IMR-90 (cell line): ENCODE measurements at regions not wholly inside any gene's neighbourhood (a gene's known extent, or its start where the extent isn't known, plus 50 kb on each side); places are given as distances from the start of the nearest gene placed in this dataset.

ENCODE experiments used
- ATAC-seq: fragments of 200-7000 bp; cut with Tn5 transposase; 2 replicates; pipeline ENCODE4 v1.9.1; 2020; ENCODE audit warnings: low read depth, mild to moderate bottlenecking, moderate library complexity
- BruUV-seq: library from RNA; stranded (reverse); fragments of 400-500 nt; replicated peaks from 2 replicates; lab custom pipeline; 2021; lab: Mats Ljungman, UMichigan
- CTCF ChIA-PET: fragments of 300-600 bp; formaldehyde crosslinking; extraction: SDS; loops from one replicate; lab custom pipeline; 2021; ENCODE audit warnings: antibody characterized with exemption; lab: Yijun Ruan, JAX
- POLR2A ChIA-PET: fragments of 300-600 bp; sonication (Branson Sonifier 250); formaldehyde crosslinking; loops from one replicate; lab custom pipeline; 2022; ENCODE audit warnings: antibody characterized with exemption; ENCODE audit not compliant: unreplicated experiment; lab: Charles Lee
- DNase-seq: peaks from one replicate; pipeline ENCODE4 v3.0.0; 2013
- H2AFZ ChIP-seq: replicated peaks from 2 replicates; pipeline ENCODE3; 2013; ENCODE audit warnings: low read length, mild to moderate bottlenecking; ENCODE audit not compliant: poor library complexity
- H2AK5ac ChIP-seq: 2 replicates; pipeline ENCODE4 v1.6.1; 2013; ENCODE audit warnings: low read depth, low read length, inconsistent platforms
- H2AK9ac ChIP-seq: replicated peaks from 2 replicates; pipeline ENCODE3; 2013; ENCODE audit warnings: mild to moderate bottlenecking, low read depth, low read length, moderate library complexity; ENCODE audit not compliant: poor library complexity
- H2BK120ac ChIP-seq: 2 replicates; pipeline ENCODE4 v1.6.1; 2013; ENCODE audit warnings: low read depth, low read length, inconsistent platforms
- H2BK15ac ChIP-seq: 3 replicates; pipeline ENCODE4 v1.6.1; 2013; ENCODE audit warnings: low read depth, low read length, inconsistent platforms
- H2BK20ac ChIP-seq: 2 replicates; pipeline ENCODE4 v1.6.1; 2013; ENCODE audit warnings: low read depth, mild to moderate bottlenecking, inconsistent platforms, low read length, moderate library complexity
- H2BK5ac ChIP-seq: 2 replicates; pipeline ENCODE4 v1.6.1; 2013; ENCODE audit warnings: mild to moderate bottlenecking, low read depth, low read length, inconsistent platforms; ENCODE audit not compliant: poor library complexity, severe bottlenecking
- H3K14ac ChIP-seq: replicated peaks from 2 replicates; pipeline ENCODE4 v1.6.1; 2013; ENCODE audit warnings: low read depth, low read length, inconsistent platforms
- H3K18ac ChIP-seq: 2 replicates; pipeline ENCODE4 v1.6.1; 2013; ENCODE audit warnings: low read depth, low read length, control low read depth
- H3K23ac ChIP-seq: 2 replicates; pipeline ENCODE4 v1.6.1; 2013; ENCODE audit warnings: low read depth, low read length, inconsistent platforms
- H3K27ac ChIP-seq: 2 replicates; pipeline ENCODE4 v1.5.1; 2013; ENCODE audit warnings: mild to moderate bottlenecking, control low read depth, low read length; ENCODE audit not compliant: insufficient read depth
- H3K27me3 ChIP-seq: 2 replicates; pipeline ENCODE4 v1.6.1; 2013; ENCODE audit warnings: low read length; ENCODE audit not compliant: control insufficient read depth, insufficient read depth
- H3K36me3 ChIP-seq: 2 replicates; pipeline ENCODE4 v1.6.1; 2013; ENCODE audit warnings: low read length, mixed read lengths; ENCODE audit not compliant: control insufficient read depth, insufficient read depth
- H3K4ac ChIP-seq: 2 replicates; pipeline ENCODE4 v1.6.1; 2013; ENCODE audit warnings: low read depth, low read length, inconsistent platforms
- H3K4me1 ChIP-seq: 2 replicates; pipeline ENCODE4 v1.6.1; 2013; ENCODE audit warnings: low read length, mixed read lengths; ENCODE audit not compliant: control insufficient read depth, insufficient read depth
- H3K4me2 ChIP-seq: 2 replicates; pipeline ENCODE4 v1.6.1; 2013; ENCODE audit warnings: low read depth, mild to moderate bottlenecking, control low read depth, low read length, moderate library complexity
- H3K4me3 ChIP-seq: 2 replicates; pipeline ENCODE4 v1.5.1; 2013; ENCODE audit warnings: low read depth, mild to moderate bottlenecking, control low read depth, low read length, moderate library complexity; ENCODE audit not compliant: insufficient read depth
- H3K56ac ChIP-seq: 2 replicates; pipeline ENCODE4 v1.6.1; 2013; ENCODE audit warnings: low read length, inconsistent platforms; ENCODE audit not compliant: insufficient read depth; ENCODE audit errors: extremely low read depth
- H3K79me1 ChIP-seq, 2 experiments: 2 replicates each; pipeline ENCODE4 v1.6.1; 2013; ENCODE audit warnings: low read length in 2 of 2, inconsistent platforms in 1 of 2, low read depth in 1 of 2
- H3K9ac ChIP-seq: 2 replicates; pipeline ENCODE4 v1.6.1; 2013; ENCODE audit warnings: low read depth, low read length, control low read depth
- H3K9me1 ChIP-seq: 2 replicates; pipeline ENCODE4 v1.6.1; 2013; ENCODE audit warnings: low read length, inconsistent platforms; ENCODE audit not compliant: insufficient read depth
- H3K9me3 ChIP-seq: 2 replicates; pipeline ENCODE4 v1.6.1; 2013; ENCODE audit warnings: low read length; ENCODE audit not compliant: control insufficient read depth, insufficient read depth
- H4K20me1 ChIP-seq: 2 replicates; pipeline ENCODE4 v1.6.1; 2013; ENCODE audit warnings: low read length, inconsistent platforms; ENCODE audit not compliant: insufficient read depth
- H4K5ac ChIP-seq: 2 replicates; pipeline ENCODE4 v1.6.1; 2013; ENCODE audit warnings: mild to moderate bottlenecking, low read depth, low read length, control low read depth
- H4K8ac ChIP-seq, 2 experiments: 2 replicates each; pipeline ENCODE4 v1.6.1; 2013; ENCODE audit warnings: low read depth in 2 of 2, low read length in 2 of 2, control low read depth in 1 of 2, inconsistent platforms in 1 of 2
- H4K91ac ChIP-seq: 2 replicates; pipeline ENCODE4 v1.6.1; 2013; ENCODE audit warnings: low read depth, low read length, inconsistent platforms; ENCODE audit not compliant: insufficient read depth
- BHLHE40 ChIP-seq: fragments of 150-350 bp; IDR thresholded peaks from 2 replicates; pipeline ENCODE4 v1.6.1; 2016; ENCODE audit warnings: mild to moderate bottlenecking, low read depth, low read length
- CEBPB ChIP-seq: IDR thresholded peaks from 2 replicates; pipeline ENCODE4 v1.6.1; 2012; ENCODE audit warnings: low read depth, low read length, improper control_type of control experiment
- CTCF ChIP-seq: conservative IDR thresholded peaks from 2 replicates; pipeline ENCODE4 v1.5.1; 2012; ENCODE audit warnings: mild to moderate bottlenecking, low read depth, low read length, improper control_type of control experiment
- FOS ChIP-seq: fragments of 150-350 bp; IDR thresholded peaks from 2 replicates; pipeline ENCODE4 v1.6.1; 2016; ENCODE audit warnings: low read depth, low read length
- MAZ ChIP-seq: IDR thresholded peaks from 2 replicates; pipeline ENCODE4 v1.6.1; 2012; ENCODE audit warnings: low read depth, mild to moderate bottlenecking, low read length, improper control_type of control experiment, moderate library complexity, borderline replicate concordance
- MXI1 ChIP-seq: IDR thresholded peaks from 2 replicates; pipeline ENCODE4 v1.6.1; 2012; ENCODE audit warnings: low read depth, mild to moderate bottlenecking, low read length, moderate library complexity, borderline replicate concordance
- POLR2A ChIP-seq: IDR thresholded peaks from 2 replicates; pipeline ENCODE4 v1.6.1; 2012; ENCODE audit warnings: mild to moderate bottlenecking, low read depth, low read length
- RAD21 ChIP-seq: IDR thresholded peaks from 2 replicates; pipeline ENCODE4 v1.6.1; 2012; ENCODE audit warnings: low read length, improper control_type of control experiment
- RCOR1 ChIP-seq: IDR thresholded peaks from 2 replicates; pipeline ENCODE4 v1.6.1; 2012; ENCODE audit warnings: mild to moderate bottlenecking, low read length, improper control_type of control experiment; ENCODE audit not compliant: insufficient replicate concordance
- RFX5 ChIP-seq: IDR thresholded peaks from 2 replicates; pipeline ENCODE4 v1.8.0; 2012; ENCODE audit warnings: low read depth, mild to moderate bottlenecking, low read length, moderate library complexity
- WGBS, 2 experiments: methylation state at CpG; one replicate each; pipeline versions ENCODE4 v1.1.5 to v1.1.7; 2013; ENCODE audit warnings: missing lambda C conversion rate in 2 of 2; ENCODE audit not compliant: insufficient read length in 1 of 2; ENCODE audit errors: extremely low coverage in 2 of 2; 5-methylcytosine and 5-hydroxymethylcytosine counted together
- dilution Hi-C: fragments of 300-500 bp; cut with HindIII; formaldehyde crosslinking; loops from one replicate; pipeline ENCODE4 v1.14.3; 2018; ENCODE audit warnings: low sequenced_read_pairs; ENCODE audit not compliant: unreplicated experiment
- in situ Hi-C: fragments of 300-500 bp; cut with MboI; formaldehyde crosslinking; loops from 3 replicates; pipeline ENCODE4 v1.14.3; 2019; ENCODE audit warnings: low sequenced_read_pairs, inconsistent platforms, mixed read lengths
- intact Hi-C: fragments of 100-400 bp; cut with micrococcal nuclease; formaldehyde crosslinking; loops from 2 replicates; pipeline ENCODE4 v1.10.0; 2022
- TF ChIP-seq, protein P1 (sequence below): fragments of 150-350 bp; IDR thresholded peaks from 2 replicates; pipeline ENCODE4 v1.6.1; 2017; ENCODE audit warnings: mild to moderate bottlenecking, antibody characterized with exemption, low read length, low read depth

DNA sequence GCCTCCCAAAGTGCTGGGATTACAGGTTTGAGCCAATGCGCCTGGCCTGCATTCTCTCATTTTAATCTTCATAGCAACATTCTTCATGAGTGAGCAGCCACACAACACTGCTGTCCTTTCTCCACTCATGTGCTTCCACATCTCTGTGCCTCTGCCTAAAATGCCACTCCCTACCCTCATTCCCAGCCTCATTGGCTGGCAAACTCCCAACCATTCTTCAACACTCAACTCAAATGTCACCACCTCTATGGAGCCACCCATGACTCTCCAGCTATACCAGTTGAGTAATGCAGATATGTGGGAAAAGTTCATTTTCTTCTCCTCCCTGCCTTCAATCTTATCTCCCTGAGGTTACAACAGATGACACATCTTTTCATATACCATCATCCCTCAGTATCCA is 53.9 kb upstream of the ZC3H12A start:
- Histone ChIP-seq H4K5ac (no peak overlapping the region), H3K27ac (no peak overlapping the region), H2BK20ac (no peak overlapping the region), H3K4me3 (no peak overlapping the region), H2BK15ac (no peak overlapping the region), H2AFZ (no peak overlapping the region), H4K91ac (no peak overlapping the region), H3K56ac (no peak overlapping the region), H3K9me1 (no peaks in the 10 kb centered on the region), H3K14ac (no peak overlapping the region), H3K9me3 (no peaks in the 10 kb centered on the region), H3K23ac (no peak overlapping the region), H3K18ac (no peak overlapping the region), H3K27me3 (no peaks in the 10 kb centered on the region), H3K4ac (no peak overlapping the region), H2AK5ac (no peak overlapping the region), H3K4me1 (no peaks in the 10 kb centered on the region), H3K4me2 (no peak overlapping the region), H4K20me1 (no peaks in the 10 kb centered on the region), H3K9ac (no peak overlapping the region), H2BK120ac (no peak overlapping the region), H3K36me3 (no peaks in the 10 kb centered on the region), H2AK9ac (no peak overlapping the region), H2BK5ac (no peak overlapping the region), H3K79me1 (no peaks in the 10 kb centered on the region), H4K8ac (no peak overlapping the region)
- ATAC-seq = no peak
- TF ChIP-seq, protein P1, sequence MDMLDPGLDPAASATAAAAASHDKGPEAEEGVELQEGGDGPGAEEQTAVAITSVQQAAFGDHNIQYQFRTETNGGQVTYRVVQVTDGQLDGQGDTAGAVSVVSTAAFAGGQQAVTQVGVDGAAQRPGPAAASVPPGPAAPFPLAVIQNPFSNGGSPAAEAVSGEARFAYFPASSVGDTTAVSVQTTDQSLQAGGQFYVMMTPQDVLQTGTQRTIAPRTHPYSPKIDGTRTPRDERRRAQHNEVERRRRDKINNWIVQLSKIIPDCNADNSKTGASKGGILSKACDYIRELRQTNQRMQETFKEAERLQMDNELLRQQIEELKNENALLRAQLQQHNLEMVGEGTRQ = no peak
- no peak for TF ChIP-seq MAZ
- no peak for TF ChIP-seq RCOR1
- TF ChIP-seq CEBPB = no peak
- no peak for TF ChIP-seq MXI1
- TF ChIP-seq FOS = no peak
- TF ChIP-seq RAD21 = no peak
- no peak for TF ChIP-seq RFX5
- TF ChIP-seq BHLHE40 = no peak
- no peak for TF ChIP-seq CTCF
- TF ChIP-seq POLR2A = no peak
- WGBS, 2 experiments = 83% methylated on average over 1 of the region's 1 CpG; no CpG with 5 or more reads in 1 of the 2 experiments
- no peak for DNase-seq
- ChIA-PET POLR2A (no interaction called here), CTCF (interaction anchor here (1.1 kb wide), 1 partner anchor 14 kb away, joined by 6 read pairs; no protein-coding TSS in a partner anchor)
- dilution Hi-C loops = no loop called here
- in situ Hi-C loops = no loop called here
- intact Hi-C loops = no loop called here
- no TSS peak for BruUV-seq
